ENCODE measurements at regions not wholly inside any gene's neighbourhood (a gene's known extent, or its start where the extent isn't known, plus 50 kb on each side); places are given as distances from the start of the nearest gene placed in this dataset.

DNA sequence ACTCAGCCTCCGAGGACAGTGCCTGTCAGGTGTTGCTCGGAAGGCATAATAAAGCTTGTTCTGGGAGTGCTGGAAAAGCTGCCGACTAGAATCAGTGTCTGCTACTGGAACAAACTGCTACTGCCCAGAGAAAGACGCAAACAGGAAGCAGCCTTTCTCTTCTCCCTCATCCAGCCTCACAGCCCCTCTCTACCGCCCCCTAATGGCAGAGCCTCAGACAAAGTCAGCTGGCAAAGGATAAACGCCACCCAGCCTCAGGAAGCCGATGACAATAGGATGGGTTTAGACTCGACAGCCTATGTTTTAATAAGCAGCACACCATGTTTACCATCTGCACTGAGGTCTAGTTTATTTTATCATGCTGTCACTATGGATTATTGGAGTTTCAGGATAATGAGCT, 169.5 kb upstream of the LYZL1 start:
- TF ChIP-seq POLR2AphosphoS5 (IDR thresholded peaks at IDR 0.05) (no peak), POLR2A (IDR thresholded peaks at IDR 0.05) (no peak)
- TF ChIP-seq, protein P1, sequence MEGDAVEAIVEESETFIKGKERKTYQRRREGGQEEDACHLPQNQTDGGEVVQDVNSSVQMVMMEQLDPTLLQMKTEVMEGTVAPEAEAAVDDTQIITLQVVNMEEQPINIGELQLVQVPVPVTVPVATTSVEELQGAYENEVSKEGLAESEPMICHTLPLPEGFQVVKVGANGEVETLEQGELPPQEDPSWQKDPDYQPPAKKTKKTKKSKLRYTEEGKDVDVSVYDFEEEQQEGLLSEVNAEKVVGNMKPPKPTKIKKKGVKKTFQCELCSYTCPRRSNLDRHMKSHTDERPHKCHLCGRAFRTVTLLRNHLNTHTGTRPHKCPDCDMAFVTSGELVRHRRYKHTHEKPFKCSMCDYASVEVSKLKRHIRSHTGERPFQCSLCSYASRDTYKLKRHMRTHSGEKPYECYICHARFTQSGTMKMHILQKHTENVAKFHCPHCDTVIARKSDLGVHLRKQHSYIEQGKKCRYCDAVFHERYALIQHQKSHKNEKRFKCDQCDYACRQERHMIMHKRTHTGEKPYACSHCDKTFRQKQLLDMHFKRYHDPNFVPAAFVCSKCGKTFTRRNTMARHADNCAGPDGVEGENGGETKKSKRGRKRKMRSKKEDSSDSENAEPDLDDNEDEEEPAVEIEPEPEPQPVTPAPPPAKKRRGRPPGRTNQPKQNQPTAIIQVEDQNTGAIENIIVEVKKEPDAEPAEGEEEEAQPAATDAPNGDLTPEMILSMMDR (IDR thresholded peaks at IDR 0.05), result peak in 3 of 4 experiments; percentile 25 to 43 (median 28)
